A673 (cell line): ENCODE measurements at regions not wholly inside any gene's neighbourhood (a gene's known extent, or its start where the extent isn't known, plus 50 kb on each side); places are given as distances from the start of the nearest gene placed in this dataset.

Source experiments
- BruUV-seq: library from RNA; stranded (reverse); fragments of 400-500 nt; replicated peaks from 2 replicates; lab custom pipeline; 2021; lab: Mats Ljungman, UMichigan
- CTCF ChIA-PET: fragments of 300-600 bp; sonication (Branson Sonifier 250); formaldehyde crosslinking; loops from one replicate; lab custom pipeline; 2022; ENCODE audit warnings: antibody characterized with exemption; lab: Charles Lee
- POLR2A ChIA-PET: fragments of 300-600 bp; sonication (Branson Sonifier 250); formaldehyde crosslinking; loops from one replicate; lab custom pipeline; 2022; ENCODE audit warnings: antibody characterized with exemption; ENCODE audit not compliant: low non-redundant PET; lab: Charles Lee
- DNase-seq: peaks from one replicate; pipeline ENCODE4 v3.0.0-alpha.2; 2015; ENCODE audit warnings: low spot score
- H3K27ac ChIP-seq: fragments of 200-600 bp; sonication (generic); 2 replicates; pipeline ENCODE4 v1.5.1; 2016; ENCODE audit warnings: mixed run types, low read depth, mild to moderate bottlenecking, mixed read lengths, antibody characterized with exemption, low read length; ENCODE audit not compliant: poor library complexity, severe bottlenecking
- H3K27me3 ChIP-seq: fragments of 200-600 bp; sonication (generic); replicated peaks from 2 replicates; pipeline ENCODE4 v1.6.1; 2017; ENCODE audit warnings: mixed run types, low read depth, mild to moderate bottlenecking, mixed read lengths, antibody characterized with exemption, low read length; ENCODE audit not compliant: insufficient read depth, poor library complexity
- H3K36me3 ChIP-seq: fragments of 200-600 bp; sonication (generic); 2 replicates; pipeline ENCODE4 v1.6.1; 2016; ENCODE audit warnings: mixed run types, mild to moderate bottlenecking, mixed read lengths, antibody characterized with exemption, low read length; ENCODE audit not compliant: insufficient read depth, poor library complexity, severe bottlenecking
- H3K4me1 ChIP-seq: fragments of 200-600 bp; sonication (generic); 2 replicates; pipeline ENCODE4 v1.6.1; 2017; ENCODE audit warnings: mixed run types, mild to moderate bottlenecking, mixed read lengths, antibody characterized with exemption, low read length; ENCODE audit not compliant: insufficient read depth, poor library complexity, severe bottlenecking
- H3K4me3 ChIP-seq: fragments of 200-600 bp; sonication (generic); 2 replicates; pipeline ENCODE4 v1.5.1; 2016; ENCODE audit warnings: low read depth, mixed run types, mild to moderate bottlenecking, mixed read lengths, low read length; ENCODE audit not compliant: poor library complexity, severe bottlenecking
- H3K9me3 ChIP-seq: fragments of 200-600 bp; sonication (generic); 2 replicates; pipeline ENCODE4 v1.6.1; 2016; ENCODE audit warnings: mixed run types, low read depth, mild to moderate bottlenecking, mixed read lengths, antibody characterized with exemption, low read length; ENCODE audit not compliant: poor library complexity, severe bottlenecking
- EZH2 ChIP-seq: fragments of 200-600 bp; sonication (generic); IDR thresholded peaks from 2 replicates; pipeline ENCODE4 v1.6.1; 2017; ENCODE audit warnings: borderline replicate concordance, low read depth, mild to moderate bottlenecking, mixed read lengths, antibody characterized with exemption, low read length; ENCODE audit not compliant: poor library complexity, severe bottlenecking
- intact Hi-C: fragments of 100-400 bp; cut with micrococcal nuclease; formaldehyde crosslinking; loops from one replicate; pipeline ENCODE4 v1.10.0; 2022; ENCODE audit not compliant: unreplicated experiment
- TF ChIP-seq, protein P1 (sequence below): fragments of 300-800, 200-600 bp; sonication (generic); conservative IDR thresholded peaks from 2 replicates; pipeline ENCODE4 v1.5.1; 2017; ENCODE audit warnings: low read depth, mild to moderate bottlenecking, antibody characterized with exemption, low read length, moderate library complexity, mixed read lengths

GRCh38 chr15:31477301-31477700 is 150.7 kb downstream of the KLF13 start:
- H3K9me3 ChIP-seq = no peaks in the 10 kb centered on the region
- POLR2A ChIA-PET = no interaction called here
- BruUV-seq = no TSS peak
- H3K27me3 ChIP-seq = peaks cover 3% of the 10 kb centered on the region
- no peak for DNase-seq
- no peaks in the 10 kb centered on the region for H3K36me3 ChIP-seq
- TF ChIP-seq, protein P1, sequence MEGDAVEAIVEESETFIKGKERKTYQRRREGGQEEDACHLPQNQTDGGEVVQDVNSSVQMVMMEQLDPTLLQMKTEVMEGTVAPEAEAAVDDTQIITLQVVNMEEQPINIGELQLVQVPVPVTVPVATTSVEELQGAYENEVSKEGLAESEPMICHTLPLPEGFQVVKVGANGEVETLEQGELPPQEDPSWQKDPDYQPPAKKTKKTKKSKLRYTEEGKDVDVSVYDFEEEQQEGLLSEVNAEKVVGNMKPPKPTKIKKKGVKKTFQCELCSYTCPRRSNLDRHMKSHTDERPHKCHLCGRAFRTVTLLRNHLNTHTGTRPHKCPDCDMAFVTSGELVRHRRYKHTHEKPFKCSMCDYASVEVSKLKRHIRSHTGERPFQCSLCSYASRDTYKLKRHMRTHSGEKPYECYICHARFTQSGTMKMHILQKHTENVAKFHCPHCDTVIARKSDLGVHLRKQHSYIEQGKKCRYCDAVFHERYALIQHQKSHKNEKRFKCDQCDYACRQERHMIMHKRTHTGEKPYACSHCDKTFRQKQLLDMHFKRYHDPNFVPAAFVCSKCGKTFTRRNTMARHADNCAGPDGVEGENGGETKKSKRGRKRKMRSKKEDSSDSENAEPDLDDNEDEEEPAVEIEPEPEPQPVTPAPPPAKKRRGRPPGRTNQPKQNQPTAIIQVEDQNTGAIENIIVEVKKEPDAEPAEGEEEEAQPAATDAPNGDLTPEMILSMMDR = no peak
- no peak for TF ChIP-seq EZH2
- H3K4me3 ChIP-seq = no peak overlapping the region
- H3K27ac ChIP-seq = no peak overlapping the region
- CTCF ChIA-PET = no interaction called here
- H3K4me1 ChIP-seq = no peaks in the 10 kb centered on the region
- intact Hi-C loops = no loop called here

DNA sequence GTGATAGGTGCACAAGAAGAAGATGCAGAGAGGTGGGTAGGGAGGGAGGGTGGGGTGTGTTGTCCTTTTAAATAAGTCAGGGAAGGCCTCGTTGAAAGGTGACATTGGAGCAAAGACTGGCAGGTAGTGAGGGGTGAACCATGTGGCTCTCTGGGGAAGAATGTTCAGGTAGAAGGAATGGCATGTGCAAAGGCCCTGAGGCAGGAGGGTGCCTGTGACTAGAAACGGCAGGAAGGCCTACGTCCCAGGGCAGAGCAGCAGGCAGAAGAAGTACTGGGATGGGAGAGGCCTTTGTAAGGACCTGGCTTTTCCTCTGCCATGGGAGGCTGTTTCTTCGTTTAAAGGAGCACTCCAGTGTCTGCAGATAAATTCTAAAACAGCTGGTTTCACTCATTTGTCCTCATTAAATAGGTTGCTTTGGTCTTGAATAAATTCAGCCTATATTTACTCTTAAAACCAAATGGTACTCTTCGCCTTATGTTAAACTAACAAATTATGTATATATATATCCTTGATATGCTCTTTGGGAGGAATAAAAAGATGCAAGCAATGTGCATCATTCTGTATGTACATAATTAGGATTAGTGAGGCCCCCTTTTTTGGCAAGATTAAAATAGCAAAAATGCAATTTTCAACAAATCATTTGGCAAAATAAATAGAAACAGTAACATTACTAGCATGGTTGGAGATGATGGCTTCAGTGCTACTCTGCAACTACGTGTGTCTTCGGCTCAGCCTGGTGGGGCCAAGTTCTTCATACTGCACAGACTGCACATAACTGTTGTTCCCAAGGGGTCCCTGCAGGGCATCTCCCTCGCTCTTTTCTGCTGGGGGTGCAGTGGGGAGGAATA is 151.4 kb downstream of the KLF13 start:
- no TSS peak for BruUV-seq
- Histone ChIP-seq H3K27ac (no peak overlapping the region), H3K4me3 (no peak overlapping the region), H3K27me3 (peaks cover 3% of the 10 kb centered on the region), H3K36me3 (no peaks in the 10 kb centered on the region), H3K9me3 (no peaks in the 10 kb centered on the region), H3K4me1 (no peaks in the 10 kb centered on the region)
- CTCF ChIA-PET = no interaction called here
- no peak for DNase-seq
- TF ChIP-seq, protein P1 = no peak
- no peak for TF ChIP-seq EZH2
- POLR2A ChIA-PET = no interaction called here
- intact Hi-C loops = no loop called here

- peaks cover 3% of the 10 kb centered on the region for H3K27me3 ChIP-seq
- POLR2A ChIA-PET = no interaction called here
- BruUV-seq = no TSS peak
- no peak for TF ChIP-seq EZH2
- TF ChIP-seq, protein P1 = no peak
- H3K9me3 ChIP-seq = no peaks in the 10 kb centered on the region
- no peaks in the 10 kb centered on the region for H3K36me3 ChIP-seq
- H3K4me3 ChIP-seq = no peak overlapping the region
- CTCF ChIA-PET = no interaction called here
- intact Hi-C loops = no loop called here
- H3K27ac ChIP-seq = no peak overlapping the region
- no peak for DNase-seq
- H3K4me1 ChIP-seq = no peaks in the 10 kb centered on the region
Measured at GRCh38 chr15:31478702-31479221, 152.1 kb downstream of the KLF13 start.
